GM21619 (cell line): ENCODE measurements at regions not wholly inside any gene's neighbourhood (a gene's known extent, or its start where the extent isn't known, plus 50 kb on each side); places are given as distances from the start of the nearest gene placed in this dataset.
A peak's percentile ranks its signal among the peaks of the same experiment; 100 is the strongest.

ENCODE experiments used
- ATAC-seq: cut with Tn5 transposase; IDR thresholded peaks from one replicate; pipeline ENCODE4 v1.9.1; 2021; ENCODE audit not compliant: unreplicated experiment

DNA sequence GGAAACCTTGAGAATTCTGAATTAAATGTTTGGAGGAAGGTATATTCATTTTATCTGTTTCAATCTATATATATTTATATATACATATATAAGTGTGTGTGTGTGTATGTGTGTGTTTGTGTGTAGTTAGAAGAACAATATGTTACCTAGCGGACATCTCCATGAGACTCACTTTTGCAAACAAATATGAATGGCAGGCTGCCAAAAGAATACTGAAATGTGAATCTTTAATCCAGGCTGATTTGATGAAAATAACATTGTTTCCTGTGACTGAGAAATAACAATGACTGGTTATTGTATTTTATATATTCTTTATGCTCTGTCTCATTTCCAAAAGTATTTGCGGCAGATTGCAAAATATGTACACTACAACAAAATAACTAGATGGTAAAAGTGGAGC, 255.5 kb upstream of the TGFBR2 start:
- ATAC-seq: no peak

DNA sequence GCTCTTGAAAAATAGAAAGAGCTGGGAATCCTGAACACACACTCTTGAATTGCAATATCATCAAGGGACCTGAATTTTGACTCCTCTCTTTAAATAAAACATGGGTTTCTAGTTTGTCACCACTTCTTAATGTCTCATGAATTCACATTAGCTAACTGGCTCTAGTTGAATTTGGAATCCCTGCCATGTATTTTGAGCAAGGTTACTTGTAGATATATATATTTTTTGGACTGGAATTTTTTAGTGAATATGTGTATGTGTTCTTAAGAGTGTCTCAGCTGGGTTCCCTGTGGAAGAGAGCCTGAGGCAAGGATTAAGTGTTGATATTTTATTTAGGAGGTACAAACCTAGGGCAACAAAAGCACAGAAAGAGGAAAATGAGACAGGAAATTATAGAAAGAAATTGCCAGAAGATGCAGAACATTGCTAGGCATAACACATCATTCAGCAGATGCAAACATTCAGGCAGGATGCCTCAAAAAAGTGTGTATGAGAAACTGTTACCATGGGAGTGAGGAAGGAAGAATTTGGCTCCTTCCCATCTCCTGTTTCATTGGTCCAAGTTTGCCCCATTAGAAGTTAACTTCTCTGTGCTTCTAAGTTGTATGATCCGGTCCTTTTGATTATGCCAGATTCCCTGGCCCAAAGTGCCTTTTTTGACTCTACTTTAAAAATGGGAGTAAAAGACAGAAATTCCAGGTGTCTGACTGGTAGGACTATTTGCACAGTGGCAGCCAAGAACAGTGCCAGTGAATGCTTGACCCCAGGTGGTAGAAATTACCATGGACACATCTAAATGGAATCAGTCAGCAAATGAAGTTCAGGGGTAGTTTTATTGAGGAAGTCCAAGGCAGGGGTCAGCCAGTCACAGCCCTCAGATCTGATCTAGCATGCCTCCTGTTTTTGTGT, 253.7 kb upstream of the TGFBR2 start:
- ATAC-seq: no peak

DNA sequence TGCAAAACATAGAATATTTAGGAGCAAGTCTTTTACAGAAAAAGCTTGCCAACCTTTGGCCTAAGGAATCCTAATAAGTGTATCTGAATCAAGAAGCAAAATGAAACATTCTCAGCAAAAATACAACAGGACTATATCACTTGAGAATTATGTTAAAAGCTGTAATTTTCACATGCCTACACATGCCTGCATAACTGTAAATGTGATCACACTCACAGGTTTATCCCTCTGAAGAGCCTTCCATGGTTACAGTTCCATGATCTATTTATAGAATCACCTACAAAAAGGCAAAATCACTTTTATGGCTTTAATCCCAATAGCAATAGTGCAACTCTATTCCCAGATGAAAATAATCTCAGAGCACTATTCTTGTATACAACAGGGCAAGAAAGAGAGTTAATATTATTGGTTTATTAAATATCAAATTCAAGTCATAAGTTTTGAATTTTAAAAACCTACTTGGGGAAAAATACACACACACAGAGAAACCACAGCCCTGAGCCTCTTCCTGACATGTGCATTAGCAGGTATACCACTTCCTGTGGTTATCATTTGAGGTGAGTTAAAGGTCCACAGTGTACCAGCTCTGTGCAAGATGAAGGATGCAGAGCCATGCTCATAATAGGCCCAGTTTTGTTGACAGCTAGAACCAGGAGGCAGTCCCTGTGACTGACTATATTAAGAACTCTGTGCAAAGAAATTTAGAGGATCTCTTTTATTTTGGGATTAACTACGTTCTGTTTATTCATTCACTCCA, 252.5 kb upstream of the TGFBR2 start:
- ATAC-seq: peak; percentile 99

DNA sequence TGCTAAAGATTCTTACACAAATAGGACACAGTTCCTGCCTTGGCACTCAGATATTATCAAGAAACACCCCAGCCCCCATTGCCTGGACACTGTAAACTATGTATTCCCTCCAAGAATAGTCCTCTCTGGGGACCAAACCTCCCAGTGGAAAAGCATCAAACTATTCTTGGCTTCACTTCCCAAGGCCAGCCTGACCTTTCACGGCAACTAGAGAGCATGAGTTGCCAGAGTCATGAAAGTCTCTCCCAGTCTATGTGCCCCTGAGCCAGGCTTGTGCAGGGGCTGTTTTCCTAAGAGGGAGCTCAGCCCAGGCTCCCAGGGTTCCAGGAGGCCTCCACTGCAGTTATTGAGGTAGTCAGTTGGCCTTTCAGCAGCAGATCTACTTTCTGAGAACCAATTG, 251.9 kb upstream of the TGFBR2 start:
- ATAC-seq: no peak

DNA sequence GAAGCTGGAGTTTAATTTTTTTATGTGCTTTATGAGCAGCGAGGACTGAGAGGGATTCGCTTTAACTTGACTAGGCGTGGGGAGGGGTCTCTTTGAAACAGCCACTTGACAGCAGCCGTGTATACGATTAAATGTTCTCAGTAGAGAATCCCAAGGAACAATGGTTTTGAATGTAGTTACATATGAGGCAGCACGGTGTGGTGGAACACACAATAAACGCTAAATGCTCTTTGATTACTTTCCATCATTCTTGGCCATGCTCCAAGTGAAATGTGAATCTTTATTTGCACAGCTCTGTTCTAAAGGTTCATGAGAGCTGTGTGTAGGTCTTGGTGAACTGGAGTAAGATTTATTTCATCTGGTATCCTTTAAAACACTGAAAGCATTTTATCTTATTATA, 251.4 kb upstream of the TGFBR2 start:
- ATAC-seq: no peak

DNA sequence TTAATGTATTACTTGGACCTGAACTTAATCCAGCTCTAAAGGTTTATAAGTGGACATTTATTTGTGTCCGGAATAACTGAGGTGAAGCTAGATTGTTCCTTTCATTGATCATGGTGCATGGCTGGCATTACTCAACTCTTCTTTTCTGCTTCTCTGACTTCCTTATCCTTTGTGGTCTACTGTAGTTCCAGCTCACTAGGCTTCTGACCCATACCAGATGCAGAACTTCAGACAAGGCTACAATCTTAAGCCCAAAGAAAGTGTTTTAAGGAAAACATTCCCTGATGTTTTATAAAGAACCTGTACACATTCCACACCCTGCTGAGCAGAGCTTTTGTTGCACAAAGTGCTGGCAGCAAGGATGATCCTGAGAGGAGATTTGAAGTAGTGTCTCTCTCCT, 250.8 kb upstream of the TGFBR2 start:
- ATAC-seq: no peak

DNA sequence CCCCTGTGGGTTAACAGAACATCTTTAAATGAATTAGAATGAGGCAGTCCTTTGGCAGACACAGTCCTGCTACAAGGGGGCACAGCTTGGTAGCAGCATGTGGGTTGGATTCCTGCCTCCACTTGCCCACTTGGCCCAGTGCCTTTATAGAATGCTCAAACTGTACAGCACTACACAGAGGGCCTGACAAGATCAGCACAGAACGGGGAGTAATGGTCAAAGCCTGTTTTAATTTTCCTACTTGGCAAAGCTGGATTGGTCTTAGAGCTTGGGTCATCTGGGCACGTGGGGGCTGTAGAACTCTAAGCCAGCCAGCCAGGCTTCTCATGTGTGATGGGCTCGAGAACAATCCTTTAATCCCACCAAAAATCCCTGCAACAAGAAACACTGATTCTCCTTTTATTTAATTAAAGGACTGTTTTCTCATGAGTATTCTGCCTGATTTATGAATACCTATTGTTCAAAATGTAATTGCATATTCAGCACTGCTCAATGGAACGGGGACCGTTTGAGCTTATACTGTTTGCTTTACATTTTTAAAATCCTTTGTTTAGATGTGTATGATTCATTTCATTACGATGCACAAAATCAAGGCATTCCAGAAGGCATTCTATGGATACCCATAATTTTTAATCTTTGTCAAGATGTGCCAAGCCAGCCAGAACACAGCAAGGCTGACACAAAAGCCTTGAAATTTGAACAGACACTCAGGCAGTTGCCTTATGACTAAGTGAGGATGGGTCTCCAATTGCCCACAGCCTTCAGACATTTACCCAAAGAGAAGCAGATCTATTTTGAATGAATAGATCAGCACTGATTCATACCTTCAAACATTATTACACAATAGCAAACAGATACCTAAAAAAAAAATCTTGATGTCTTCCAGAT, 249.3 kb upstream of the TGFBR2 start:
- no peak for ATAC-seq

DNA sequence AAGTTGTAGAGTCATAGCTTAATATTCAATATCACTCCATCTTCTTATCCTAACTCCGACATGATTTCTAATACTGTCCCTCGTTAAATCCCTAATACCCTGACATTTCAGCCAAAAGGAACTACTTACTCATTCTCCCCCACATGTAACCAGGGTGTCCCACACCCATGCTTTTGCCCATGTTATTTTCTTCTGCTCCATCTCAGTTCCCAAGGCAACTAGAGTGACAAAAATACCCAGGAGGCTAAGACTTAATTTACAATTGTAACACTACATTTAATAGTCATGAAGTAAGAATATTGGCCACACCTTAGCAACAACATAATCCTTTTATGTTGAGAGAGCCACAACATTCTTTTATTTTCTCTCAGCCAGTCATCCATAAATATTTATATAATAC, 248.5 kb upstream of the TGFBR2 start:
- ATAC-seq: no peak

DNA sequence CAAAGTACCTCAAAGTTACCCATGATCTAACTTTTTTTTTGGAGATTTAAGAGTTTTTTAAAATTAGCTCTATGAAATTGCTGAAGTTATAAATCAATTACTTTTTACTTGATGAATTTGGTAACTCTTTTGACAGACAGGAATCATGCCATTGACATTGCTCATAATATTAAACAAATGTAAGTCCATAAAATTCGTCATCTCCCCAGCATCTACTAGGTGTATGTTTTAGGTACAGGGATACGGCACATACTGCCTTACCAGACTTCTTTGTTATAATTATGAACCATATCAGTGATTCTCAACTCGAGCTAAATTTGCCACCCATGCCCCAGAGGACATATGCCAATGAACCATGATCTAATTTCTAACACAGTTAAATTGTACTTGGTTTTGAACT, 247.5 kb upstream of the TGFBR2 start:
- no peak for ATAC-seq

DNA sequence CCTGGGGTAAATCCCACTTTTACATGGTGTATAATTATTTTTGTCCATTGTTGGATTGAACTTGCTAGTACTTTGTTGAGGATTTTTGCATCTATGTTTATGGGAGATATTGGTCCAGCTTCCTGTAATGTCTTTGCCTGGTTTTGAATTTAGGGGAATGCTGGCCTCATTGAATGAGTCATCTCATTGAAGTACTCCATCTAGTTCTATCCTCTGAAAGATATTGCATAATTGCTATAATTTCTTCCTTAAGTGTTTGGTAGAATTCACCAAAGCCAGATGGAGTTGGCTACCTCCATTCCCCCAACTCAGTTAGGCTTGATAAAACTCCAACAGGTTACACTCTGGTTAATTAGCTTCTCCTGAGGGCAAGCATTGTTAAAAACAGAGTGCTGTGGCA, 237.4 kb upstream of the TGFBR2 start:
- no peak for ATAC-seq

DNA sequence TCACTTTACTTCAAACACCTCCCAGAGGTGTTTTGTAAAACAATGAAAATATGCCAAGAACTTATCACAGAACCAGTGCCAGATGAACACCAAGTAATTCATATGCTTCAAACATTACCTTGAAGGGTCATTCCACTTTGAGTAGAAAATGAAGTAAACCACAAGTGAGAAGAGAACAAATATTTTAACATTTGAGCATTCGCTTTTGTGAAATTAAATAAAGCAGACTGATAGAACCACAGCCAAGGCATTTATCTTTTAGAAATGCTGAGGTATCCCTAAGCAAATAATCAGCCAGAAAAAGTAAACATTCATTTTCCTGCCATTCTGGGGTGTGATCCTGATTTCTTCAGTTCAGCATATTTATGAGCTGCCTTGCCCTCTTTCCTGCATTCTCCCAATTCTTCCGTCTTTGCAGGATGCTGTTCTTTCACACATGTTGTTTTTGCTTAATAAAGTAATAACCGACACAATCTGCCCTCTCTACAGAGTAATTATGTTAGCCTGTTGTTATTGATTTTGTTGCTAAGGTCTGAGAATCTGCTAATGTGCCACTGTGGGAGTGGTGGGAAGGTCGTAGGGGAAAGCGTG, 235.6 kb upstream of the TGFBR2 start:
- no peak for ATAC-seq

DNA sequence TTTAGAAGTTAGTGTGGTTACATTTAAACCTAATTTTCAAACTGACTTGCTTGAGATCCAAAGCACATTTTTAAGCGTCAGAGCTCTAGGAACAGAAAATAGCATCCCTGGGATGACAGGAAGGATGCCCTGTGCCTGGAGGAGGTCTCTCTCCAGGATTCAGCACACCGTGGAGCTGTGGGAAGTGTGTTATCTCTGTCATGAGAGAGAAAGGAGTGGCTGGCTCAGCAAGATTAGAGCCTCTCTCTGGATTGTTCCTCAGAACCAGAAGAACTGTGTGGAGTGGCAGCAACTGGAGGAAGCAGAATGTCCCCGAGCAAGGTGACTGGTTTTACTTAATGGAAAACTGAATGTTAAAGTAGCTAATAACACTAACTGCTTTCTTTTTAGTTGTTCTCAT, 233.6 kb upstream of the TGFBR2 start:
- no peak for ATAC-seq

DNA sequence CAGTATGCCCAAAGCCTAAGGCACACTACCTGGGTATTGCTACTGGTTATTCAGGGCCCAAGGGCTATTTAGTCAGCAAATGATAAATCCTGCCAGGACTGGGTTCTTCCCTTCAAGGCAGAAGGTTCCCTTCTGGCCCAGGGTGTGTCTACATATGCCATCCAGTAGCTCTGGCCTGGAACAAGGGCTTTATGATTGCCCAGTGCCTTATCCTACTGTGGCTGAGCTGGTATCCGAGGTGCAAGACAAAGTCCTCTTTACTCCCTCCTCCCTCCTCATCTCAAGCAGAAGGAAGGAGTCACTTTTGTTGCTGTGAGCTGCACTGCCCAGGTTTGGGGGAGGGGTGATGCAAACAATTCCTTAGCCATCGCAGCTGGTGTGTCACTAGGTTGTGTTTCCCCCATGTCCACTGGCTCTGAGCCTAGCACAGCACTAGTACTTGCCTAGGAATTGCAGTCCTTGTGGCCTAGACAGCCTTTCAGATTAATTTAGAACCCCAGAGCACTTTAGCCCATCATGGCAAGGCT, 221.8 kb upstream of the TGFBR2 start:
- no peak for ATAC-seq

DNA sequence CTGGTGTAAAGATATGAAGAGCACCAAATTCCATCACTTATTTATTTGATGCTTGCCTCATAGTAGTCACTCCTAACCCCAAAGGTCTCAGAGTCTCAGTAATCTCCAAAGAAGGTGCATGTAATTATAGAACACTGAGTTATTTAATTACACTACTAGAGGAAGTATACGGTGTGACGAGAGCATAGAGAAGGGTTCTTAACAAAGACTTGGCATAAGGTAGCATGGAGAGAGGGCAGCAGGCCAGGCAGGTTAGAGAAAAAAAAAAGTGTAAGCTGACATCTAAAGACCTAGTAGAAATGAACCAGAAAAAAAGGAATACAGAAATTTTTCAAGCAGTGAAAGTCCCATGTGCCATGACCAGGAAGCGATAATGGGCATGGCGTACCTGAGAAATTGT, 213.3 kb upstream of the TGFBR2 start:
- ATAC-seq: no peak

DNA sequence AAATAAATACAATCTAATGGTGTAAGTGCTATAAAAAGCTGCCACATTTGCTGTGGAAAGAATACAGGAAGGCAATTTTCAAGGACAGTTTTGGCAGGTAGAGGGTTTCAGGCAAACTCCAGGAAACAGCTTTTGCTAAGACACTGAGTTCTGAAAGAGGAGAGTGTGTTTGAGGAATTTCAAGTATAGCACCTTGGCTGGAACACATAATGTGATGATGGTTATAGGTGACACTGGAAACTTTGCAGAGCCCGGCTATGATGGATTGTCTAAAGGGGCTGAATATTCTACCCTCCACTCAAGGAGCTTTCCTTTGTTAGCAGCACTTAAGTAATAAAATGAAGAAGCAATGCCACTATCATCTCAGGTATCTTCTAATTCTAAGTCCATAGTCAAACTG, 209.4 kb upstream of the TGFBR2 start:
- ATAC-seq: no peak

DNA sequence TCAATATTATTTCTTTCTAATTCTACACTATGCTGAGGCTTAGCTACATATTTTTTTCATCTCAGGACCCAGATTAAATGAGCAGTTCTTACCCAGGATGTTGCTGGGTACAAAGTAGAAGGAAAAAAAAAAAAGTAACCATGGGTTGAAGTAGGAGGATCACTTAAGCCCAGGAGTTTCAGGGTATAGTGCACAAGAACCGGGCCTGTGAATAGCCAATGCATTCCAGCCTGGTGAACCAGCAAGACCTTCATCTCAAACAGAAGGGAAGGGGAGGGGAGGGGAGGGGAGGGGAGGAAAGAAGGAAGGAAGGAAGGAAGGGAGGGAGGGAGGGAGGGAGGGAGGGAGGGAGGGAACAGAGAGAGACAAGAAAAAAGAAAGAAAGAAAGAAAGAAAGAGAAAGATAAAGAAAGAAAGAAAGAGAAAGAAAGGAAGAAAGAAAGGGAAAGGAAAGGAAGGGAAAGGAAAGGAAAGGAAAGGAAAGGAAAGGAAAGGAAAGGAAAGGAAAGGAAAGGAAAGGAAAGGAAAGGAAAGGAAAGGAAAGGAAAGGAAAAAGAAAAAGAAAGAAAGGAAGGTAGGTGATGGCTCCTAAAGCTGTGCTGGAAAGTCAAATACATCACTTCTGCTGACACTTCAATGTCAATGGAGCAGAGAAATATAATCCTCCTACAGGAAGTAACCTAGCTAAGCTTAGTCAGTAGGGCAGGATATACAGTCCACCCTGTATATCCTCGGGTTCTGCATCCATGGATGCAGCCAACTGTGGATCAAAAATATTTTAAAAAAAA, 206.8 kb upstream of the TGFBR2 start:
- ATAC-seq: no peak

DNA sequence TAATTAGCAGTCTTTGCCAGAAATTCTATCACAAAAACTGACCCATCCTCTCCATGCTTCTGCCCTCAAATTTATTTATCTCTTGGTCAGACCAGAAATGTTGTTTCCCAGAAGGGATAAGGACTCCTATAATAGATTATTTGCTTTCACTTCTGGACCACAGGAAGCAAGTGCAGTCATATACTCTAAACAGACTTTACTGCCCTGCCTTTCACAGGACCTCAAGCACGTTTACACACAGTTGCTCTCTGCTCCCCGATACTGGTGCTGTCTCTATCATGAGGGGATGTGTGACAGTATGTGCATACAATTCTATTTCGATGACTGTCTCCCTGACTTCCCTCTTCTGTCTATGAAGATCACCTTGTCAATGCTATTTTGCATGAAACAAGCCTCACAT, 205.5 kb upstream of the TGFBR2 start:
- ATAC-seq: no peak

DNA sequence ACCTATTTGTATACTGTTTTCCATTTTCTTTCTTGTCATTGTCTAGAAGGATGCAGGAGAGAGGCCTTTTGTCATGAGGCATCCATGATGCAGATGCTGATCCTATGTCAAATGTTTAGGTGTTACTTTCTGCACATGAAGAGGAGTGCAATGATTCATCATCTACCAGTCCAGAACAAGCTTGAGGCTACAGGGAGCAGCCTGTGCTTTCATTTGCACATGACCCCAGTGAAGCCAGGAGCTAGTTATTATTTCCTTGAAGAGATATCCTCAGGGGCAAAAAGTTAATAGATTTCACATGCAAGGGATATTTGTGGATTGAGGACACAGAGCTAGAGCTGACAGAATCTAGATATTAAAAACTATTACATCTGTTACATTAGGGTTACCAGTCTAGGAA, 204.4 kb upstream of the TGFBR2 start:
- ATAC-seq: no peak

DNA sequence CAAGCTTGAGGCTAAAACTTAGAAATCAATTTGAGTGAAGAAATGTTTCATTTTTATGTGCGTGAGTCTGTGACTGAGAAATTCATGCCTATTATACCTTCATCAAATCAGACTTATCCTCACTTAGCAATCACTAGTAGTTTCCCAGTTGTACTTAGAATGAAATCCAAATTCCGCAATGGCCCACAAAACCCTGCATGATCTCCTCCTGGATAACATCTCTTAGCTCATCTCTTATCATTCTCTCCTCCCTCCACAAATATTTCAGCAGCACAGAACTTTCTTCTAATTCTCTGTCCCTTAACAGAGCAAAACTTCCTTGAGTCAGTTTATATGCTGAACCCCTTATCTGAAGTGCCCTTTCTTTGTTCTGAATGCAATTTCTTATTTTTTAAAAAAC, 198.8 kb upstream of the TGFBR2 start:
- no peak for ATAC-seq

DNA sequence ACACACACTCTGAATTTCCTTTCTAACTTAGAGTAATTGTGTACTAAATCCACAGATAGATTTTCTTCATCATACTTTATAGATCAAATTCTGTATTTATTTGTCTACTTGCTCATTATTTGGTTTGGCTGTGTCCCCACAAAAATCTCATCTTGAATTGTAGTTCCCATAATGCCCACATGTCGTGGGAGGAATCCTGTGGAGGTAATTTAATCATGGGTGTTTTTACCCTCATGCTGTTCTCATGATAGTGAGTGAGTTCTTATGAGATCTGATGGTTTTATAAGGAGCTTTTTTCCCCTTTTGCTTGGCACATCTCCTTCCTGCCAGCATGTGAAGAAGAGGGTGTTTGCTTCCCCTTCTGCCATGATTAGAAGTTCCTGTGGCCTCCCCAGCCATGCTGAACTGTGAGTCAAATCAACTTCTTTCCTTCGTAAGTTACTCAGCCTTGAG, 198.3 kb upstream of the TGFBR2 start:
- no peak for ATAC-seq
